ENCODE measurements at regions not wholly inside any gene's neighbourhood (a gene's known extent, or its start where the extent isn't known, plus 50 kb on each side); places are given as distances from the start of the nearest gene placed in this dataset.

GRCh38 chr2:8604262-8604661, 77.6 kb upstream of the ID2 start:
- DNase-seq (ENCODE audit: low spot score) (no peak), ATAC-seq (ENCODE audit: insufficient number of reproducible peaks, low FRiP score, low read depth) (no peak)
- Histone ChIP-seq H3K36me3 (no peaks in the 10 kb centered on the region), H3K4me3 (no peak overlapping the region), H3K27ac (no peak overlapping the region), H3K4me1 (ENCODE audit: control insufficient read depth in 1 of 2, low read depth in 2 of 2) (peaks cover 0 to 24% of the 10 kb centered on the region in 2 donors), H3K9me3 (no peaks in the 10 kb centered on the region), H3K27me3 (replicated peaks; ENCODE audit: insufficient read depth) (no peaks in the 10 kb centered on the region)
- no peak for TF ChIP-seq CTCF (IDR thresholded peaks at IDR 0.05)

- no peak overlapping the region for H3K27ac ChIP-seq
- H3K4me3 ChIP-seq = no peak overlapping the region
- no peaks in the 10 kb centered on the region for H3K36me3 ChIP-seq
- DNase-seq (ENCODE audit: low spot score) = no peak
- H3K27me3 ChIP-seq (replicated peaks; ENCODE audit: insufficient read depth) = no peaks in the 10 kb centered on the region
- no peaks in the 10 kb centered on the region for H3K9me3 ChIP-seq
- no peak for ATAC-seq (ENCODE audit: insufficient number of reproducible peaks, low FRiP score, low read depth)
- no peak for TF ChIP-seq CTCF (IDR thresholded peaks at IDR 0.05)
- peaks cover 0 to 24% of the 10 kb centered on the region in 2 donors for H3K4me1 ChIP-seq (ENCODE audit: control insufficient read depth in 1 of 2, low read depth in 2 of 2)
Observed at GRCh38 chr2:8605351-8606065, 76.3 kb upstream of the ID2 start.

GRCh38 chr2:8606226-8606625, 75.6 kb upstream of the ID2 start:
- Histone ChIP-seq H3K36me3 (no peaks in the 10 kb centered on the region), H3K27me3 (replicated peaks; ENCODE audit: insufficient read depth) (no peaks in the 10 kb centered on the region), H3K4me3 (no peak overlapping the region), H3K9me3 (no peaks in the 10 kb centered on the region), H3K27ac (peak overlapping the region in 1 of 2 donors; percentile 14), H3K4me1 (ENCODE audit: control insufficient read depth in 1 of 2, low read depth in 2 of 2) (peaks cover 0 to 24% of the 10 kb centered on the region in 2 donors)
- no peak for TF ChIP-seq CTCF (IDR thresholded peaks at IDR 0.05)
- DNase-seq (ENCODE audit: low spot score) = no peak
- no peak for ATAC-seq (ENCODE audit: insufficient number of reproducible peaks, low FRiP score, low read depth)

GRCh38 chr2:8606649-8607550, 75.0 kb upstream of the ID2 start:
- Histone ChIP-seq H3K27me3 (replicated peaks; ENCODE audit: insufficient read depth) (no peaks in the 10 kb centered on the region), H3K4me3 (no peak overlapping the region), H3K36me3 (no peaks in the 10 kb centered on the region), H3K9me3 (no peaks in the 10 kb centered on the region), H3K4me1 (ENCODE audit: control insufficient read depth in 1 of 2, low read depth in 2 of 2) (peaks cover 0 to 24% of the 10 kb centered on the region in 2 donors), H3K27ac (peak overlapping the region in 1 of 2 donors; percentile 14)
- DNase-seq (ENCODE audit: low spot score) = no peak
- TF ChIP-seq CTCF (IDR thresholded peaks at IDR 0.05) = no peak
- ATAC-seq (ENCODE audit: insufficient number of reproducible peaks, low FRiP score, low read depth) = no peak

- H3K27ac ChIP-seq = no peak overlapping the region
- H3K4me1 ChIP-seq (ENCODE audit: control insufficient read depth in 1 of 2, low read depth in 2 of 2) = peaks cover 0 to 24% of the 10 kb centered on the region in 2 donors
- DNase-seq (ENCODE audit: low spot score) (no peak), ATAC-seq (ENCODE audit: insufficient number of reproducible peaks, low FRiP score, low read depth) (peak; percentile 23)
- no peak for TF ChIP-seq CTCF (IDR thresholded peaks at IDR 0.05)
- no peak overlapping the region for H3K4me3 ChIP-seq
- no peaks in the 10 kb centered on the region for H3K9me3 ChIP-seq
- no peaks in the 10 kb centered on the region for H3K27me3 ChIP-seq (replicated peaks; ENCODE audit: insufficient read depth)
- no peaks in the 10 kb centered on the region for H3K36me3 ChIP-seq
Observed at GRCh38 chr2:8607606-8608005, 74.2 kb upstream of the ID2 start.

Measured in thoracic aorta (tissue), 2 donors.